Prostate gland (tissue), 2 donors: ENCODE measurements at regions not wholly inside any gene's neighbourhood (a gene's known extent, or its start where the extent isn't known, plus 50 kb on each side); places are given as distances from the start of the nearest gene placed in this dataset.

Experiments used
- DNase-seq: peaks from one replicate; pipeline ENCODE4 v3.0.0-alpha.2; 2019; ENCODE audit warnings: low spot score
- H3K27ac ChIP-seq, 2 donors: fragments of 200-600 bp; sonication (generic); 2 replicates each; pipeline ENCODE4 v1.5.1; 2017 to 2019
- H3K27me3 ChIP-seq: fragments of 200-600 bp; sonication (generic); replicated peaks from 2 replicates; pipeline ENCODE4 v1.5.1; 2019; ENCODE audit not compliant: insufficient read depth
- H3K36me3 ChIP-seq, 2 donors: fragments of 200-600 bp; sonication (generic); 1 replicate in 1 of 2; 2 replicates in 1 of 2; pipeline versions ENCODE4 v1.5.1 to v1.8.1; 2017 to 2019
- H3K4me1 ChIP-seq: fragments of 200-600 bp; sonication (generic); replicated peaks from 2 replicates; pipeline ENCODE4 v1.5.1; 2019
- H3K4me3 ChIP-seq, 2 donors: fragments of 200-600 bp; sonication (generic); 2 replicates each; pipeline ENCODE4 v1.5.1; 2017 to 2019
- H3K9me3 ChIP-seq: fragments of 200-600 bp; sonication (generic); 2 replicates; pipeline ENCODE4 v1.5.1; 2017
- CTCF ChIP-seq, 4 experiments: fragments of 200-600 bp in 2 of 4; fragments of 450-650 bp in 2 of 4; sonication (generic) in 2 of 4; IDR thresholded peaks; 1 replicate in 3 of 4; 2 replicates in 1 of 4; pipeline ENCODE4 v1.5.1; 2016 to 2019; ENCODE audit warnings: antibody characterized with exemption in 4 of 4, mild to moderate bottlenecking in 2 of 4, moderate library complexity in 2 of 4
- POLR2A ChIP-seq: fragments of 450-650 bp; IDR thresholded peaks from one replicate; pipeline ENCODE4 v1.6.1; 2016; ENCODE audit warnings: antibody characterized with exemption, mild to moderate bottlenecking
- POLR2AphosphoS5 ChIP-seq: sonication (generic); formaldehyde crosslinking; IDR thresholded peaks from one replicate; pipeline ENCODE4 v1.6.1; 2017; ENCODE audit warnings: antibody characterized with exemption
- WGBS: methylation state at CpG from one replicate; pipeline ENCODE4 v1.1.5; 2018; 5-methylcytosine and 5-hydroxymethylcytosine counted together
- intact Hi-C: fragments of 100-400 bp; cut with DNase I; formaldehyde crosslinking; loops from one replicate; pipeline ENCODE4 v1.14.2; 2022

DNA sequence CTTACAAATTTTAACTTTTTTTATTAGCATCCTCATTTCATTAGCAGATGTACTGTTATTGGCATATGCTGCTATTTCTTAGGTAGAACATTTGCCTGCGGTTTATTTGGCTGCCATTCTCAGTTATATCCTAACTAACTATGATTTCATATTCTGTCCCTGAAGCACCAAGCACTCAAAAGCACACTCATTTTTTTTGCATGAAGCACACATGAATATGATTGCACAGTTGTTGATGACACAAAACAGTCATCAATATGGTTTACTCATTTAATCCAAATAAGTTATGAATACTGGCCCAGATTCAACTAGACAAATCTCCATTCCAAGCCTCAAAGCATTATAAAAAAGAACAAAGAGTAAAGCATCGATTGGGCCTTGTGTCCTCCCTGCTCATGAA is 129.4 kb upstream of the CNTNAP5 start:
- Histone ChIP-seq H3K9me3 (no peaks in the 10 kb centered on the region), H3K27ac (no peak overlapping the region), H3K4me1 (no peaks in the 10 kb centered on the region), H3K27me3 (no peaks in the 10 kb centered on the region), H3K36me3 (no peaks in the 10 kb centered on the region), H3K4me3 (no peak overlapping the region)
- DNase-seq, result no peak
- intact Hi-C loops, result no loop called here
- WGBS, result 70% methylated on average over 2 of the region's 2 CpGs
- no peak for TF ChIP-seq POLR2A
- no peak for TF ChIP-seq POLR2AphosphoS5
- TF ChIP-seq CTCF (IDR thresholded peaks at IDR 0.05), result no peak

GRCh38 chr2:123901256-123901655 is 123.8 kb upstream of the CNTNAP5 start:
- 86% methylated on average over 3 of the region's 3 CpGs for WGBS
- intact Hi-C loops, result no loop called here
- TF ChIP-seq CTCF (IDR thresholded peaks at IDR 0.05) (no peak), POLR2AphosphoS5 (no peak), POLR2A (no peak)

GRCh38 chr2:123906361-123906760 is 118.7 kb upstream of the CNTNAP5 start:
- no peaks in the 10 kb centered on the region for H3K36me3 ChIP-seq
- no peak overlapping the region for H3K27ac ChIP-seq
- no peak for DNase-seq
- no peaks in the 10 kb centered on the region for H3K4me1 ChIP-seq
- no peaks in the 10 kb centered on the region for H3K9me3 ChIP-seq
- 48% methylated on average over 2 of the region's 2 CpGs for WGBS
- H3K4me3 ChIP-seq, result no peak overlapping the region
- TF ChIP-seq CTCF (IDR thresholded peaks at IDR 0.05), result no peak
- no peak for TF ChIP-seq POLR2AphosphoS5
- TF ChIP-seq POLR2A, result no peak
- H3K27me3 ChIP-seq, result no peaks in the 10 kb centered on the region
- intact Hi-C loops, result no loop called here

More at GRCh38 chr2:123901256-123901655, 123.8 kb upstream of the CNTNAP5 start:
- Histone ChIP-seq H3K9me3 (no peaks in the 10 kb centered on the region), H3K36me3 (no peaks in the 10 kb centered on the region), H3K27ac (no peak overlapping the region), H3K4me1 (no peaks in the 10 kb centered on the region), H3K4me3 (no peak overlapping the region), H3K27me3 (no peaks in the 10 kb centered on the region)
- DNase-seq, result no peak

DNA sequence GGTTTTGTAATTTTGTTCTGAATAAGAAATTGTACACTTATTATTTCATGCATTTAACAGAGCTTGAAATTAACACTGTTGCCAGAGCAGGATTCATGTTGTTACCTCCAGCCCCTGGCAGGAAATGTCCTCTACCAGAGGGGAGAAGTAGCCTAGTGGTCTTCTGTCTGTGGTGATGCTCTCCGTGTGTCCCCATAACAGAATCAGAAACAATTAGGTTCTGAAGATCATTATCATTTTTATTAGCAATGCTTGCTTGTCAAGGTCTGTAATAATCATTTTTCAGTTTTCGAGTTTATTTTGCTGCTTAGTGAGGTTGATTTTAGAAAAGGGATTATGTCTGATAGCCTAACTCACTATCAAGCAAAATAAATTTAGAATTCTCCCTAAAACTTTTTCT is 116.6 kb upstream of the CNTNAP5 start:
- H3K9me3 ChIP-seq, result no peaks in the 10 kb centered on the region
- no peak overlapping the region for H3K27ac ChIP-seq
- no peak for TF ChIP-seq CTCF (IDR thresholded peaks at IDR 0.05)
- no peak for TF ChIP-seq POLR2A
- TF ChIP-seq POLR2AphosphoS5, result no peak
- 44% methylated on average over 2 of the region's 2 CpGs for WGBS
- H3K27me3 ChIP-seq, result no peaks in the 10 kb centered on the region
- DNase-seq, result no peak
- no peaks in the 10 kb centered on the region for H3K4me1 ChIP-seq
- H3K36me3 ChIP-seq, result no peaks in the 10 kb centered on the region
- no peak overlapping the region for H3K4me3 ChIP-seq
- intact Hi-C loops, result no loop called here

DNA sequence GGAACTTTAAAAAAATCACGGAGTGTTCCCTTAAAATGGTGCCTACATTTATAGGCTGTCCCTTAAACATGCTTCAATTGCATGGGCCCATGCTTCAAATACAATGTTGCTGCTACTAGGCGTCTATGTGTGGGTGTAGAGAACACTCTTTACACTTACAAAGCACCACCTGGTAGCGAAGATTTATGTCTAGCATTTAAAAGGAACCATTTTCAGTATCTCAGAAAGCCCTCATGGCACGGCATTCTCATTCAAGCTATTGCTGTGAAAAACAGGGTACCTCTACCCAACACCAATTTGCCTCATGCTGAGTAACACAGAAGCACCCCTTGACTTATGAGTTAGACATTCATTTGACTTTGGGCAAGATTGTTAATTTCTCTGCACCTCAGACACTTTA is 112.9 kb upstream of the CNTNAP5 start:
- Histone ChIP-seq H3K27me3 (no peaks in the 10 kb centered on the region), H3K27ac (no peak overlapping the region), H3K4me3 (no peak overlapping the region), H3K36me3 (no peaks in the 10 kb centered on the region), H3K4me1 (no peaks in the 10 kb centered on the region), H3K9me3 (no peaks in the 10 kb centered on the region)
- intact Hi-C loops, result no loop called here
- no peak for DNase-seq
- 79% methylated on average over 4 of the region's 4 CpGs for WGBS
- TF ChIP-seq CTCF (IDR thresholded peaks at IDR 0.05) (no peak), POLR2AphosphoS5 (no peak)
